GM12873 (cell line): ENCODE measurements at regions not wholly inside any gene's neighbourhood (a gene's known extent, or its start where the extent isn't known, plus 50 kb on each side); places are given as distances from the start of the nearest gene placed in this dataset.

Source experiments
- CTCF ChIP-seq: IDR thresholded peaks from 2 replicates; pipeline ENCODE4 v1.5.1; 2012; ENCODE audit warnings: low read depth, mild to moderate bottlenecking, moderate library complexity, low read length, control low read depth; ENCODE audit not compliant: insufficient read depth; ENCODE audit errors: missing control alignments

- TF ChIP-seq CTCF, result no peak
These were observed 125.1 kb upstream of the RGMA start for GRCh38 chr15:93214106-93214505.

- TF ChIP-seq CTCF, result no peak
These were observed 124.3 kb upstream of the RGMA start for GRCh38 chr15:93213281-93213680.

- no peak for TF ChIP-seq CTCF
These were observed 123.6 kb upstream of the RGMA start for GRCh38 chr15:93212578-93212977.

- no peak for TF ChIP-seq CTCF
These were observed 122.0 kb upstream of the RGMA start for GRCh38 chr15:93210995-93211394.

- TF ChIP-seq CTCF, result no peak
These were observed 120.9 kb upstream of the RGMA start for GRCh38 chr15:93209690-93210445.

- TF ChIP-seq CTCF, result no peak
These were observed 117.9 kb upstream of the RGMA start for GRCh38 chr15:93206893-93207292.

GRCh38 chr15:93205413-93205812 lies 116.4 kb upstream of the RGMA start:
- no peak for TF ChIP-seq CTCF
